Astrocyte (in vitro differentiated cells and primary cell): ENCODE measurements at regions not wholly inside any gene's neighbourhood (a gene's known extent, or its start where the extent isn't known, plus 50 kb on each side); places are given as distances from the start of the nearest gene placed in this dataset.

Experiments used
- CTCF ChIP-seq: IDR thresholded peaks from 2 replicates; pipeline ENCODE4 v1.5.1; 2011; ENCODE audit warnings: low read depth, mild to moderate bottlenecking, inconsistent platforms, low read length, moderate library complexity; ENCODE audit not compliant: insufficient read depth
- EZH2 ChIP-seq: IDR thresholded peaks from 2 replicates; pipeline ENCODE4 v1.6.1; 2012; ENCODE audit warnings: mild to moderate bottlenecking, low read length, inconsistent platforms; ENCODE audit not compliant: insufficient read depth

- no peak for TF ChIP-seq CTCF
- no peak for TF ChIP-seq EZH2
Measured at GRCh38 chr2:226211439-226211838, 588.2 kb downstream of the IRS1 start.
